ENCODE measurements at regions not wholly inside any gene's neighbourhood (a gene's known extent, or its start where the extent isn't known, plus 50 kb on each side); places are given as distances from the start of the nearest gene placed in this dataset.

DNA sequence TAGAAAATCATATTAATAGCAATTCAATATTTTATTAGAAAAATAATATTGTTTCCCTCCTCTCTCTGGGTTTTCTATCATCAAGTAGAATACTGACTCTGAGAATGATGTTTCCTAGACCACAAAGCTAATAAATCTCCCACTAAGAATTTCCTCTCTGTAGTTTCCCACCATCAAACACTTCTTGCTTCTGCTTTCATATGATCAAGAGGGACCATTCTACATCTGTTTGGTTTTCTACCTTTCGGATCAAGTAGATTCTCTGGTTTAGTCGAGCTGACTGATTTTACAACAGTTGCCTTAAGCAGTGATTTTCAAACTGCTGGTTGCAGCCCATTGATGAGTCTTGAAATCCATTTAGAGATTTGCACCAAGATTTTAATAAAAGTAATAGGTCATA, 240.2 kb upstream of the PTBP2 start:
- Histone ChIP-seq H4K20me1 (no peaks in the 10 kb centered on the region), H3K36me3 (no peaks in the 10 kb centered on the region), H3K27ac (no peak overlapping the region), H3K4me1 (no peaks in the 10 kb centered on the region), H3K27me3 (no peaks in the 10 kb centered on the region), H3K4me2 (no peak overlapping the region), H3K4me3 (no peak overlapping the region), H3K9me3 (no peaks in the 10 kb centered on the region), H3K9ac (no peak overlapping the region)
- TF ChIP-seq Cebpa-rat (IDR thresholded peaks at IDR 0.05) = no peak

DNA sequence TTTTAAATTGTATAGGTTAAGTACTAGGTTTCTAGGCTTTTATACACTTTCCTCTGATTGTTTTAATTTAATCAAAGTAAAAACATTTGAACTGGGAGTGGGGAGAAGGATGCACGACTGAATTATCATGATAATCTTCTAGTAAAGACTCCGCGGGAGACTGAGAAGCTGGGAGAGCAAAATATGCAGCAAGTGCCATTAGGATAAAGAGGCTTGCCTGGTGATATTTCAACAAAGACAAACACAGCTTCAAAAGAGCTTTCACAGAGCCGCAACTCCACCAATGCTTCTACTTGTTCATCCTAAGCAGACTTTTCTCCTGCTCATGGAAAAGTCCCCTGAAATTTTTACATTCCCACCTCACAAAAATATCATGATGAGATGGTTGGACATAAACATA, 239.0 kb upstream of the PTBP2 start:
- H4K20me1 ChIP-seq = no peaks in the 10 kb centered on the region
- H3K4me3 ChIP-seq = no peak overlapping the region
- no peaks in the 10 kb centered on the region for H3K27me3 ChIP-seq
- no peaks in the 10 kb centered on the region for H3K4me1 ChIP-seq
- no peaks in the 10 kb centered on the region for H3K36me3 ChIP-seq
- H3K4me2 ChIP-seq = no peak overlapping the region
- H3K9me3 ChIP-seq = no peaks in the 10 kb centered on the region
- no peak overlapping the region for H3K9ac ChIP-seq
- H3K27ac ChIP-seq = no peak overlapping the region
- no peak for TF ChIP-seq Cebpa-rat (IDR thresholded peaks at IDR 0.05)

DNA sequence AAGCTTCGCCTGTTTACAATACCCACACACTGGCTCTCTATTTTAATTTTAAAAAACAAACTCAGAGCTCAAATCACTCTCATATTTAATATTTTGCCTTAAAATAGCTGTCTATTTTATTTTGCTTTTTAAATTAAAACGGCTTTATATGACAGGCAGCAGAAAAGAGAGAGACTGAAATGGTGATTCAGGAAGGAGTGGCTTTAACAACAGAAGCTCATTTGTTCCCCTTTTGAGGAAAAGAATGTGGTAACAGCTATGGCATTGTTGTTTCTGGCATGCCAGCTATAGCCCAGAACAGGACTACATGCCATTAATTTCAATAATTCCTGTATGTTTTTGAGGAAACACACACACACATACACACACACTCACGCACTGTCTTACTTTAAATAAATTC, 234.2 kb upstream of the PTBP2 start:
- Histone ChIP-seq H4K20me1 (no peaks in the 10 kb centered on the region), H3K36me3 (no peaks in the 10 kb centered on the region), H3K4me1 (no peaks in the 10 kb centered on the region), H3K4me2 (no peak overlapping the region), H3K27ac (no peak overlapping the region), H3K9ac (no peak overlapping the region), H3K27me3 (no peaks in the 10 kb centered on the region), H3K9me3 (no peaks in the 10 kb centered on the region), H3K4me3 (no peak overlapping the region)
- TF ChIP-seq Cebpa-rat (IDR thresholded peaks at IDR 0.05) = no peak

DNA sequence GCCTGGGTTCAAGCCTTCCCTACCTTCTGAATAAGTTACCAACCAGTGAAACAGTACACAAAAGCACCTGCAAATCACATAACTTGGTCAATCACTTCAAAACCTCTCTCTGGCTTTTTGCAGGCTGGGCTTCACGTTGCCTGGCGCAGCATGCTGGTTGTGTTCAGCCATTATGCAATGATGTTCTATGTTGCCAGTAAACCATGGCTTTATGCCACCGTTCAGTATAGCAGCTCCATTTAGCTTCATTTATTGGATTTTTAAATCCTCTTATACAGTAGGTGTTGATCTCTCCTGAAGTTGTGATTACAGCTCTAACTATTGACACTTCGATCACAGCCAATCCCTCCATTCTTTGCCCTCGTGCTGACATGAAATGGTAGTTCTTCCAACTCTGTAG, 233.6 kb upstream of the PTBP2 start:
- no peaks in the 10 kb centered on the region for H3K27me3 ChIP-seq
- no peaks in the 10 kb centered on the region for H3K9me3 ChIP-seq
- H3K4me3 ChIP-seq = no peak overlapping the region
- H3K4me2 ChIP-seq = no peak overlapping the region
- H4K20me1 ChIP-seq = no peaks in the 10 kb centered on the region
- no peaks in the 10 kb centered on the region for H3K36me3 ChIP-seq
- H3K9ac ChIP-seq = no peak overlapping the region
- H3K27ac ChIP-seq = no peak overlapping the region
- no peak for TF ChIP-seq Cebpa-rat (IDR thresholded peaks at IDR 0.05)
- H3K4me1 ChIP-seq = no peaks in the 10 kb centered on the region

DNA sequence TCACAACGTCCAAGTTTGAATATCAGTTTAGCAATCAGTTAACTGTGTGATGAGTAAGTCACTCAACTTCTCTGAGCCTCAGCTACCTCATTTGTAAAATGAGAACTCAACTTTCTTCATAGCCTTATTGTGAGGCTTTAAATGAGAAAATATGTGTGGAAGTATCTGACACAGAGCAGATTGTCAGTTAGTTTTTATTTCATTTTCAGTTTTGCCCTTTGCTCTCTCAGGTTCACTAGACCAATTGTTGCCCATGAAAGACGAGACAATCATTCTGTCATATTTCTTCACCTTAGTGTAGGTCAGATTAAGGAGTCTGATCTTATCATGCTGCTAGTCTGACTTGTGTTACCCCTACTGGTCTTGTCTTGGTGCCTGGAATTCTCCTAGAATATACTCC, 232.8 kb upstream of the PTBP2 start:
- Histone ChIP-seq H3K27me3 (no peaks in the 10 kb centered on the region), H3K9ac (no peak overlapping the region), H3K27ac (no peak overlapping the region), H4K20me1 (no peaks in the 10 kb centered on the region), H3K4me3 (no peak overlapping the region), H3K9me3 (no peaks in the 10 kb centered on the region), H3K4me1 (no peaks in the 10 kb centered on the region), H3K4me2 (no peak overlapping the region), H3K36me3 (no peaks in the 10 kb centered on the region)
- no peak for TF ChIP-seq Cebpa-rat (IDR thresholded peaks at IDR 0.05)

DNA sequence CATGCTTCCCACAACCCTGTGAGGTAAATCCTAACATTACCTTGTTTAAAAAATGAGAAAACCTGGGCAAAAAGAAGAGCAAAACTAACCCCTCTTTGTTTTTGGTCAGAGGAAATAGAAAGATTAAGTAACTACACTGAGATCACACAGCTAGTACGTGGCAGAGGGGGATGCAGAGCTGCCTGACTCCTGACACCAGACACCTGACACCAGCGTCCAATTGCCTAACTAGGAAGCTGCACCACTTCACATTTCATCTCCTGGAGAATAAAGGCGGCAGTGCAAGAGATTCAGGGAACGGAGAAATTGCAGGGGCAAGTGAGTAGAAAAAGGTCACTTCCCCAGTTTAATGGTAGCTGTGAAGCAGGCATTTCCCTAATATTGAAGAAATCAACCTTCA, 229.3 kb upstream of the PTBP2 start:
- no peaks in the 10 kb centered on the region for H3K4me1 ChIP-seq
- H3K36me3 ChIP-seq = no peaks in the 10 kb centered on the region
- H3K27ac ChIP-seq = no peak overlapping the region
- H3K4me2 ChIP-seq = no peak overlapping the region
- H3K9me3 ChIP-seq = no peaks in the 10 kb centered on the region
- no peaks in the 10 kb centered on the region for H3K27me3 ChIP-seq
- TF ChIP-seq Cebpa-rat (IDR thresholded peaks at IDR 0.05) = no peak
- H3K4me3 ChIP-seq = no peak overlapping the region
- no peak overlapping the region for H3K9ac ChIP-seq
- no peaks in the 10 kb centered on the region for H4K20me1 ChIP-seq

DNA sequence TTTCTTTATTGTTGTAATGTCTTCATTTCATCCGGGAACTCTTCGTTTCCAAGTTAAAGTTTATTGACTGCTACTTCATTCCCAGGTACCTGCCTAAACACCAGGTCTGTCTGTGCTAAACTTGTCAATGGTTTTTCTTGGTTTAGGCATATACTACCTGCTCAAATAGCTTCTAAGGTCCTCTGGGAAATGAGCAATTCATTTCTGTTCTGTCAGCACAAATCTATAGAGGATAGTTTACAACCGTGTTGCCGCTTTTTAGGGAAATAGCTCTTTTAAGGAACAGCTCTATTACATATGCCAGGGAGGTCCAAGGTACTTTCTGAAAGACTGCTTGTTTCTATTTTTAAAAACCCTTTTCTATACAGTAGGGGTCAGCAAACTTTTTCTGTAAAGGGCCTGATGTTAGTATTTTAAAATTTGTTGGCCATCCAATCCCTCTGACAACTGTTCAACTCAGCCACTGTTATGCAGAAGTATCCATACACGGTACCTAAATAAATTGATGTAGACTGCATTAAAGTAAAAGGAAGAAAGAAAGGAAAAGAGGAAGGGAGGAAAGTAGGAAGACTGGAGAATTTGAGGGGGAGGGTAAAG, 222.7 kb upstream of the PTBP2 start:
- H4K20me1 ChIP-seq = no peaks in the 10 kb centered on the region
- H3K36me3 ChIP-seq = no peaks in the 10 kb centered on the region
- H3K27ac ChIP-seq = no peak overlapping the region
- no peak overlapping the region for H3K4me3 ChIP-seq
- no peaks in the 10 kb centered on the region for H3K4me1 ChIP-seq
- H3K9me3 ChIP-seq = no peaks in the 10 kb centered on the region
- no peak overlapping the region for H3K4me2 ChIP-seq
- no peak overlapping the region for H3K9ac ChIP-seq
- H3K27me3 ChIP-seq = no peaks in the 10 kb centered on the region
- no peak for TF ChIP-seq Cebpa-rat (IDR thresholded peaks at IDR 0.05)

DNA sequence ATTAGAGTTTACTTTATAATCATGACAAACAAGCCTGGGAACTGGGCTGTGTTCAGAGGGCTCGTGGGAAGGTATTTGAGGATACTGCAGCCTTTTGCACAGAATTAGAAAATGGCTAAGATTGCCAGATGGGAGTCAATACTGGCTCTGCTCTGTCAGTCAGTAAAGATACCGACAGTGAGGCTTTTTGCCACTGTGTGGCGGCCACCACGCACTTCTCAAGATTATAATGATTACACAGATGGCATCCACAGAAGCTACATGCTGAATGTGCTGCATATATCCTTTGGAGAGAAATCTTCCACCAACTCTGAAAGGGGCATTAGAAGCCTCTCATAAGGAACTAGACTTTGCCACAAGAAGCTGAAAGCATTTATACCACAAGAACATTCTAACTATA, 213.4 kb upstream of the PTBP2 start:
- Histone ChIP-seq H3K9ac (no peak overlapping the region), H3K4me1 (no peaks in the 10 kb centered on the region), H4K20me1 (no peaks in the 10 kb centered on the region), H3K4me3 (no peak overlapping the region), H3K27me3 (no peaks in the 10 kb centered on the region), H3K9me3 (no peaks in the 10 kb centered on the region), H3K4me2 (no peak overlapping the region), H3K36me3 (no peaks in the 10 kb centered on the region), H3K27ac (no peak overlapping the region)
- TF ChIP-seq Cebpa-rat (IDR thresholded peaks at IDR 0.05) = no peak

DNA sequence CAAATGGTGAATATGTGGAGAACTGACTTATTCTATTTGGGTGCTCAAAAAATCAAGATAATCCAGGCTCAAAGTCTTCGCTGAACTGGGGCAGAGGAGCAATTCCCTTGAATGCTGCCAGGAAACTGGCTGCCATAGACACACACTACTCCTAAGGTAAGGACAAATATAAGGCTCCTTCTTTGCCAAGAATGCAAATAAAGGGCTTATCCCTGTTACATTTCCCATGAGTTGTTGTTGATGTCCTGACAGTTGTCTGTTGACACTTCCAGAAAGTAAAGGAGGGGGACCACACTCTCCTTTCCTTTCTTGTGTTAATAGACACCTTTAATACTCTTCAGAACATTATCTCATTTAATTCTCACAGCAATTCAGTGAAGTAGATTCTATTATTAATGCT, 212.2 kb upstream of the PTBP2 start:
- H3K27me3 ChIP-seq = no peaks in the 10 kb centered on the region
- H3K4me2 ChIP-seq = no peak overlapping the region
- H3K4me1 ChIP-seq = no peaks in the 10 kb centered on the region
- no peaks in the 10 kb centered on the region for H4K20me1 ChIP-seq
- no peak overlapping the region for H3K27ac ChIP-seq
- no peak for TF ChIP-seq Cebpa-rat (IDR thresholded peaks at IDR 0.05)
- H3K4me3 ChIP-seq = no peak overlapping the region
- no peaks in the 10 kb centered on the region for H3K9me3 ChIP-seq
- no peaks in the 10 kb centered on the region for H3K36me3 ChIP-seq
- no peak overlapping the region for H3K9ac ChIP-seq

DNA sequence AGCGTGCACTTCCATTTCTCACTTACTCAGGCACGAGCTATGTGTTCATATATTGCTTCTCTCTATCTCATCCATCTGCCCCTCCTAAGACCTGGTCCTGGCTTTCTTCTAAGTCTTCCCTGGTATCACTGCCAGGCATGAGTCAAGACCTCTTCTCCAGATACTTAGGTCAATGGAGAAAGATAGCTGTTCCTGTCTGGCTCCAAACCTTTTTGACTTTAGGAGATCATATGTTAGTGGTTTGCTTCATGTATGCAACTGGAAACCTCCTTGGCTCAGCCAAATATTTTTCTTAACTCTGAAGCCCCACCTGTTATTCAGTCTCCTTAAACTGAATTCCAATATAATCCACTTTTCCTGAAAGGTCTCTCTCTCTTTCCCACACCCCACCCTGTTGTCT, 211.6 kb upstream of the PTBP2 start:
- Histone ChIP-seq H3K9ac (no peak overlapping the region), H3K4me2 (no peak overlapping the region), H4K20me1 (no peaks in the 10 kb centered on the region), H3K27me3 (no peaks in the 10 kb centered on the region), H3K9me3 (no peaks in the 10 kb centered on the region), H3K4me3 (no peak overlapping the region), H3K36me3 (no peaks in the 10 kb centered on the region), H3K27ac (no peak overlapping the region), H3K4me1 (no peaks in the 10 kb centered on the region)
- no peak for TF ChIP-seq Cebpa-rat (IDR thresholded peaks at IDR 0.05)

DNA sequence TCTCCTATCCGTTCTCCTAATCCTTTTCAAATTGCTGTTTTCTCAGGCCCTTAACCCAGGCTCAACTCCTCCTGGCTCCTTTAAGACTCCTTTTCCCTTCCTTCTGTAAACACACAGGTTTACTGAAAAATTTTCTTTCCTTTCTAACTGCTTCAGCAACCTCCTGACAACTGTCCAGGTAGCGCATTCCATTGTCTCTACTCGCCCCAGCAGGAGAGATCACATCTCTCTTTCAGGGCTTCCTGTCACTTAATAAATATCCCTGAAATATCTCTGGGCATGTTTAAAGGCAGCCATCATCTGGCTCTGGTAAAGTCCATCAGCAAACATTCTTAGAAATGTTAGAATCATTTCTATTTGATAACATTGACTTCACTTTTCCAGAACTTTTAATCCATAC, 211.2 kb upstream of the PTBP2 start:
- H3K4me2 ChIP-seq = no peak overlapping the region
- TF ChIP-seq Cebpa-rat (IDR thresholded peaks at IDR 0.05) = no peak

More for the DNA sequence above, 211.2 kb upstream of the PTBP2 start:
- Histone ChIP-seq H3K4me1 (no peaks in the 10 kb centered on the region), H3K27me3 (no peaks in the 10 kb centered on the region), H3K36me3 (no peaks in the 10 kb centered on the region), H4K20me1 (no peaks in the 10 kb centered on the region), H3K4me3 (no peak overlapping the region), H3K27ac (no peak overlapping the region), H3K9ac (no peak overlapping the region), H3K9me3 (no peaks in the 10 kb centered on the region)
